ENCODE measurements at regions not wholly inside any gene's neighbourhood (a gene's known extent, or its start where the extent isn't known, plus 50 kb on each side); places are given as distances from the start of the nearest gene placed in this dataset.
A peak's percentile ranks its signal among the peaks of the same experiment; 100 is the strongest.
"Not testable (repeated sequence)": the region's sequence is repeated elsewhere in the genome, so short reads cannot be mapped to it uniquely, and the experiment has no call there.

DNA sequence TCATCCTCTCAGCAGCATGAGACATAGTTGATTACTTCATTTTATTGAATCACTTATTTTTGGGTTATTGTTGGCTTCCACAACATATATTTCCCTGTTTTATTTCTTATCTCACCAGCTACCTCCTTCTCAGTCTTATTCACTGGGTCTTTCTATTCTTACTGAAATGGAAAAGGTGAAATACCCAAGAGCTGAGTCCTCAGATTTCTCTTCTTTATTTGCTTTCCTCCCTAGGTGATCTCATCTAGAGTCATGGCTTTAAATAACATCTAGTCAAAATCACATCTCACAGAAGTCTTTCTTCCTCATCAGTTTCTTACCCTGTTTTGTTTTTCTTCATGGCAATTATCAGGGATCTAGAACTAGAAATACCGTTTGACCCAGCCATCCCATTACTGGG is 105.0 kb upstream of the RBBP8 start:
- peak in 2 of 3 donors; percentile 30 to 53 for DNase-seq

DNA sequence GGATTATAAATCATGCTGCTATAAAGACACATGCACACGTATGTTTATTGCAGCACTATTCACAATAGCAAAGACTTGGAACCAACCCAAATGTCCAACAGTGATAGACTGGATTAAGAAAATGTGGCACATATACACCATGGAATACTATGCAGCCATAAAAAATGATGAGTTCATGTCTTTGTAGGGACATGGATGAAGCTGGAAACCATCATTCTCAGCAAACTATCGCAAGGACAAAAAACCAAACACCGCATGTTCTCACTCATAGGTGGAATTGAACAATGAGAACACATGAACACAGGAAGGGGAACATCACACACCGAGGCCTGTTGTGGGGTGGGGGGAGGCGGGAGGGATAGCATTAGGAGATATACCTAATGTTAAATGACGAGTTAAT is 104.5 kb upstream of the RBBP8 start:
- DNase-seq = not testable (repeated sequence)

DNA sequence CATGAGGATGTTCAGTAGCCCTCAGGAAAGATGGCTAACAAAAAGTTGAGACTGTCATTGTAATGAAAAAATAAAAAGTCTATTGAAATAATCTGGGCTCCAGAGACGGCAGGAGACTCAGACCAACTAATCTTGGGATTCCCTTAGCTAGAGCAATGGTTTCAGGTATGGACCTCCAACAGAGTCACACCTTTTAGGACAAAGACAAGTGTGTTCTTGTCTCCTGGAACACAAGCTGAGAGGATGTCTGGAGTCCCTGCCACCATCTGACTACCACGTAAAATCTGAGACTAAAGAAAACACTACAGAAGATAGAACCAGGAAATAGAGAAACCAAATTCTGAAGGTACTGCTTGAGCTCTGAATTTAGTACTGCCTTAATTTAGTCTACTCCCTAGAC is 103.3 kb upstream of the RBBP8 start:
- DNase-seq = no peak

DNA sequence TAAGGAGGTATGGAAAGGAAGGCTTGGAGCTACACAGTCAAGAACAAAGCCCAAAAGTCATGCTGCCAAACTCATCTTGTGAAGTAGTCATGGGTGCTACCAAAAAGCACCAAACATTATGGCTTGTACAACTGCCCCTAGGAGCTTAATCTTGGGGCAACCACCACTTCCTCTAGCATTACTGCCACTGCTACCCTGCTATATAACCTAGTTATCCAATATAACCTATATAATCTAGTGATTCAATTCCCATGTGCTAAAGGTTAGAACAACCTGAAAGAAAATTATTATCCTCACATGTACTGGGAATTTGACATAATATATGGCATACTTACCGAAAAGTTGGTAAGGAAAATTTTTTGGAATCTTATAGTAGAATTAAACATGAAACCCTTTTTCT is 102.6 kb upstream of the RBBP8 start:
- DNase-seq = no peak

DNA sequence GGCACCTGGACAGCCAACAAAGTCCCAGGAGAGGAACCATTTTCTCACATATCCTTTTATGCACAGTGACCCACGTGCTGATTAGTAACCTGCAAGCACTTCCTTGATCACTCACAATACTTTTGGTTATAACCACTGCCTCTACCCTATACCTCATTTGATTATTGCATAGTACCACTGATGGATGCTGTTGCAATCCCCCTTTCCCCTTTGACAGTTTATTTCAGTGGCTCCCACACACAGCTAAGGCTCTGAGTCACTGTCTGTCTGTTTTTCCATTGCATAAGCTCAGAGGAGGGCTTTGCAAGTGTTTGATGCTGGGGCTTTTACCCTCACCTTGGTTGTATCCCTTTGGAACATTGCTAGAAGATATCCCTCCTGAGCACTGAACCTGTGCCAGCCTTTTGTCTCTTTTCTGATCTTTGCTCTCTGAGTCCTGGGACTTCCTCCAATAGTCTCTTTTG is 101.7 kb upstream of the RBBP8 start:
- DNase-seq = peak; percentile 66 to 75 (median 69)

DNA sequence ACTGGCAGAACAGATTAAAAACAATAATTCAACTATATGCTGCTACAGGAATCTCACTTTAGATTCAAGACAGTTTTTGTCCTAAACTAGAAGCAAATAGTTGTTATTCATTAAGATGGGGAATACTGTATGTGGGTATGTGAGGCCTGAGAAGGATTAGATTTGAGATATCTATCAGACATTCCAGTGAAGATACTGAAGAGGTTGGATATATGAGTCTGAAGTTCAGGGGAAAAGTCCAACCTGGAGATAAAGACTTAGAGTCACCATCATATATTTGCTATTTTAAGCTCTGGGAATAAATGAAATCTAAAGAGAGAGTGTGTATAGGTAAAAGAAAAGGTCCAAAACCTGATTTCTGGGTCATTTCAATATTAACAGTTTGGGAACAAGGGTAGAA is 96.2 kb upstream of the RBBP8 start:
- DNase-seq = no peak

DNA sequence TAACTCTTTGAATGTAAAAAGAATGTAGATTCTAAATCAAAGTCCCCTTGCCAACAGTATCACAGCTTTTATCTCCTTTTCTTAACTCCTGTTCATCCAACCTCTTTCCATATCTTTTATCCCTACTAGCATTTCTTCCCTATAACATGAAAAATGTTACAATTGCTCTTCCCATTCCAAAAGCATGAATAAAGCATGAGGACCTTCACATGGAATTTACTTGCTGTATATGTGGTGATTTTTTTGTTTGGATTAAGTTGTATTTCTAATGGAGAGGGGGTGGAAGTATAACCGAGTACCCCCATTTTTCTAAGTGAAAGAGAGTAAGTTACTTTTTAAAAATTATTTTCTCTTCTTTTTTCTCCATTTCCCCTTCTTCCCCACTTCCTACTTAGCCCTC is 94.9 kb upstream of the RBBP8 start:
- DNase-seq = no peak

DNA sequence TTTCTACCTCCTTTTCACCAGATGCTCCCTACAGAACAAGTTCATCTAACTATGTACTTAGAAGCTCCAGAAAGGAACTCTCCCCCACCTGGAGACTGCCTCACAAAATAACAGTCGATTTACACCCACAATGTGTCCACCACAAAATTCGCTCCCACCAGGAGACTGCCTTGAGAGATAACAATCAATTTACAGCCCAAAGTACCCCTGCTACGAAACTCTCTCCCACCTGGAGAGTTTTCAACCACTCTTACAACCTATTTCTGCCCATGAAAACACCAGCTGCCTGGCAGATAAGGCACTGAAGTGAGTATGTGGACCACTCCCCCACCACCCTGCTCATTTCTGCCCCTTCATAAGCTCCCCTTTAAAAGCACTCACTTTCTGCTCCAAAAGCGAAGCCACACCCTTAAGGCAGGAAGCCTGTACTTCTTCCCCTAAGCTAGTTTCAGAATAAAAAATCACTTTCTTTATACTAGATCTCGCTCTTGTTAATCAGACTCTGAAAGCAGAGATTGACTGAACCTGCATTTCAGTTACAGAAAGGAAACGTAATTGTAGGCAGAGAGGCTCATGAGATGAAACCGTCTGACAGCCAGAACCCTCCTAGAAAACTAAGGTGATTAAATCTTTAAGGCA is 94.4 kb upstream of the RBBP8 start:
- DNase-seq = no peak

DNA sequence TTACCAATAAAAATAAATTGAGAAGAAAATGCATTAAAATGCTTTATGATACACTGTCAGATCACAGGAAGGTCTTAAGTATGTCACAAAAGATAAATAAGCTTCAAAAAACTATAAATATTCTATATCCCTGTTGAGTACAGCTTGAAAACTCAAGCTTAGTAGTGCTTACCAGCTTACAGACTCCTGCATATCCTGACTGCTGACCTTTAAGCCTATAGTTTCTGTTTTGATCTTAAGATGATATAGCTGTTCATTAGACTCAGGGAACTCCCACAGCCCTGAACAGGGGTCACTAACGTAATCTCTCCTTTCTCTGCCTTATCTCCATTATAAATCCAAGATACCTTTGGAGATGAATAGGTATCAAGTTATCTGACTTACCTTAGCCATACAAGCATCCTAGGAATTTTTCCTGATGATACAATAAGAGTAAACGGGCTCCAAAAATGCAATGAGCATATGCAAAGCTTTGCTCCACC is 93.7 kb upstream of the RBBP8 start:
- DNase-seq = no peak

DNA sequence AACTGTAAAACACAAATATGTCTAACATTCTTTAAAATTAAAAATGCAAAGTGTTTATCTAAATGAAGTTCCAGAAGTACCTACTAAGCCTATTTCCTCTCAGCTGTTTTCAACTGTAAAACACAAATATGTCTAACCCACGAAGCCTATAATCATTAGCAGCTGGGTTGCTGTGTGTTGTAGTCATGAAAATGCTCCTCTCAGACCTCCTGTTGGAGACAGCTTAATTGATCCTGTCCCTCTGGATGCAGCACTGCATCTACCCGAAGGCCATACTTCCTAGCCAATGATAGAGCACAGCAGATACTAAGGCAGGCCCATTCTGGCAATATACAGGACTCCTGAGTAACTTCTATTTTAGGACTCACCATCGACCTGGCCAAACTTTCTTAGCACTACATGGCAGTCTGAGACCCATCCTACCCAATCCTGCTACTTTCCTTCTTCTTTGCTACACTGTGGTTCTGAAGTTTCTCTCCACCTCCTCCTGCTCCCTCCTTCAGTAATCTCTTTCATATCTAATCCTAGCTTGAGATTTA is 92.5 kb upstream of the RBBP8 start:
- no peak for DNase-seq

DNA sequence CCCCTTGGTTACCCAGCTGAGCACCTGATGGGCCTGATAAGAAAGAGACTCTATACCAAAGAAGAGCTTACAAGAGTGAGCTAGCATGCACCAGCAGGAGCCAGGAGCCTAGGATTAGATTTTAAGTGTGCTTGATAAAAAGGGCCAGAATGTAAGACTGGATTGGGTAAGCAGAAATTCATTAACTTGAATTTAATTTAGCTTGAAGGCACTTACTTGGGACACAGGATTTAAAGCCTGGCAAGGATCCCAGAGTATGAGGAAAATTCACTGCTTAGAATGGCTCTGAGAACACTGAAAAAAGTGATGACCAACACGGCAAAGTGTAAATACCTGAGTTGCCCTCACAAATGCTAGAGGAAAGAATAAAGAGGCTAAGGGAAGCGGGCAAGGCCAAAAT is 91.3 kb upstream of the RBBP8 start:
- no peak for DNase-seq

DNA sequence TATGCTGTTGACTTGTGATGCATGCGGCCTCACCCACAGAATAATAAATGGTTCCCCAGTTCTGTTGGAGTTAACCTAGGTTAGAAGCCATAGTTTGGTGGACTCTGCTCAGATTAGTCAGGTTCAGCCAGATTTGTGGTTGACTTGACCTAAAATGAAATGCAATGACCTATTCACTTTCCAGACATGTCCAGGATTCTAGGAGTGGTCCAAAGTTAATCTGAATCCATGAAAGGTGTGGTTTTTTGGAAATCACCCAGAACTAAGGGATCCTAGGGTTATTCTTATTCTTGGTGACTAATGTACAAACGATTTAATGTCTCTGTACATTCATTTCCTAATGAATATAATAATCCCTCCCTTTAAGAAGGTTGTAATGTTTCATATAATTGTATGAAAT is 88.9 kb upstream of the RBBP8 start:
- DNase-seq = no peak

DNA sequence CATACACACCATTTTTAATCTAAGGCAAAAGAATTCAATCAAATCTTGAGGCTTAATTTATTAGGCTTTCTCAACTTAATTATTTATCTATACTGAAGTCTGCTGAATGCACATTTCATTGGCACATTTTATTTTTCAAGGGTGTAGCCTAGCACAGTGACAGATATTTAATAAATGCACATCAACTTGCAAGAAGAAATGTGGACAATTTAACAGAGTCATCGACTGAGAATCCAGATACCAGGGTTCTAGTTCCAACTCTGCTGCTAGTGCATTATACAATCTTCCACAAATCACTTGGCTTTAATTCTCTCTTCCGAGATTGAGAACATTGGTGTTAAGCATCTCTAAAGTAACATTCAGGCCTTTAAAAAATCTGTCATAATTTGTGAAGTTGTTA is 88.5 kb upstream of the RBBP8 start:
- no peak for DNase-seq

DNA sequence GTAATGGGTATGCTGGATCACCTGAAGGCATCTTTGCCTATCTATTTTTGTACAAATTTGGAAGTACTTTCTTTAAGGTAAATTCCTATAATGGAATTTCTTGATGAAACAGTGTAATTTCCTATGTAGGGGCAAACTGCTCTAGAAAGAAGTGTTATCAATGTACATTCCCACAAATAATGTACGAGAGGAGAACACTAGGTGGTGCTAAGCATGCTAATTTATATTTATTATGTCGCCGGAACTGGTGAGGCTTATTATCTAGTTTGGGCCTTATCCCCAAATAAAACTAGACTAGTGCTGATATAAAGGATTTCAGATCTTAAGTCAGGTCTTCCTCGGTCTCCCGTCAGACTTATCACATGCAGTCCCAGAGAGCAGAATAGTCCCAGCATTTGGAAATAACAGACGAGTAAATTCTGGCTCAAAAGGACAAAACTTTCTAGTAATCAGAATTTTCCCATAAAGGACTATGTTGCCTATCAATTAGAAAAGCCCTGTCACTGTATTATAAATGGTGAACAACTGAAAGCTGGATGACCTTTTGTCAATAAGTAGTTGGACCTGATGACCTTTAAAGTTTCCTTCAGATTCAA is 86.9 kb upstream of the RBBP8 start:
- peak in 2 of 3 donors; percentile 10 to 23 for DNase-seq

DNA sequence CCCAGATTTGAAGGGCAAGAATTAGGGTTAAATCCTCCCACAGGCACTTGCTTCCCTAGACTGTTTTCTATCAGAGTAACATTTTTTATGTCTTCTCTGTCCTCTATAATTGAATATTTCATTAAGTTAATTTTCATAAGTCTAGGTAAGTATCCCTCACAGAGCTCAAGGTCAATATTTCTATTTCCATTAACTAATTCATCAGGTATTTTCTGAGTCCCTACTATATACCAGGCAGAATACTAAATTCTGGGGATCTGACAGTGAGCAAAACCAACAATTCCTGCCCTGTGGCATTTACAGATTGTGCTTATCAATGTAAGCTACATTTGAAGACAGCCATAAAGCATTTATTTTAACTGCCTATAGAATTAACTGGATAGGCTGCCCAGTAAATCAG is 86.4 kb upstream of the RBBP8 start:
- DNase-seq = no peak

DNA sequence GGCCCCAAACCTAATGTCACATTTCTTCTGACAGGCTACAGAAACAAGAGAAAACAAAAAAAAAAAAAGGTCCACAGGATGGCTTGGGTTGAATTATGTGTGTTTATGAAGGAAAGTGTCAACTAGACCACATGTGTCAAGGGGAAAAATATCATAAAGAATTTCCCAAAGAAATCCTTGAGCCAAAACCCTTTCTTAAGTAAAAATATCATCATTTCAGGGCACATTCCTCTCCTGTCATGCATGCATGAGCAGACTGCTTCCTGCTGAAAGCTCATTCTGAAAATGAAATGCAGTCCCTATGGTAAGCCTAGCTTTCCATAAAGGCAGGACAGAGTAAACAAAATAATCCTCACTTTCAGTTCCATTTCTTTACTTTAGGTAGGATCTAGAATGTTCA is 85.7 kb upstream of the RBBP8 start:
- no peak for DNase-seq

DNA sequence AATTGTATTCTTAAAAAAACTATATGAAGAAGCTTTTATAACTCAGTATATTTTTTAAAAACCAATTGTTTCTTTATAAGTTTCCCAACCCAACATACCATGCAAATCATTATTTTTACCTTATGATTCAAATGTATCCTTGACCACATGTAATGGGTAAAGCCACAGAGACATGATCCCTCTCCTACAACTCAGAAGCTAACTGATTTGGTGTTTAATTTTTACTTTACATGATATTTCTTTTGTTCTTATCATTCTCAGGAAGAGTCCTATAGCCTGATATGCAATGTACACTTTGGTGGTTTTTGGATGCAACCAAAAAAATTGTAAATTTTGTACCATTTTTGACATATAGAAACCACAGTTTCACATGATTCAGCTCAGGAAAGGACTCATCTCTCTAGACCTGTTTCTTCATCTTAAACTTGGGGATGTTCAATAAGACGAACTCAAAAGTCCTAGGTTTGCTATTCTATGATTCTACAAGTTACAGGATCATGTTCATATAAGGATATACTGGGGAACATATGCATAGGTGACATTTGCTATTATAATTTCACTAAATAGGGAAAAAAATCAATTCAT is 85.2 kb upstream of the RBBP8 start:
- no peak for DNase-seq

DNA sequence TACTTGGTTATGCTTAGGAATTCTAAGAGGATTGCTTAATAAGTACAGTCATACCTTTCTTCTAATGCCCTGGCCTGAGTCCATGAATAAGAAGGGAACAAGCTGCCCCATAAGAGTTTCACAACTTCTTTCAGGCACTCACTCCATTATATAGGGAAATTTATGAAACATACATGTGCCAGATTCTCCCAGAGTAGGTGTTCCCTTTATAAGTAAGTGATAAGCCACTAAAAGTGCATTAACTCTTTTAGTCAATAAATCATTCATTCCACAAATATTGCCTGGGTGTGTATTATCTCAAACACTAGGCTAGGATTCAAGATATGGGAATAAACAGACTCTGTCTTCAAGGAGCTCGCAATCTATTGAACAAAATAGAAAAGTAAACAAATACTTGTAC is 84.5 kb upstream of the RBBP8 start:
- DNase-seq = peak in 1 of 3 donors; percentile 8

DNA sequence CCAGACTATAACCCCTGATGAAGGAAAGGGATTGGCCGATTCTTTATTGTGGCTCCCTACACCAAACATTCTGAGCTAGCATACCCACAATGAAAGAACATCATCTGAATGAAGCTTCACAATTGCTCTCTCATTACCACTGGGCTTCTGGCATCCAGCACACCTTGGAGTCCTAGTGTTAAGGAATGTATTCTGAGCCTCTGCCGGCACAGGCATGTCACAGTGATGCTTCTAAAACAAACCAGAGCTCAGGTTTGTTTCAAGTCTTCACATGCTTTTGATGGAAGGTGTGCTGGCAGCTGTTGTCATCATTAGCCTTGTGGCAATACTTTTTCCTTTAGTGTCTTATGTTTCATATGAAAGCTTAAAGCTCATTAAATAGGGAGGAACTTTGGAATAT is 76.3 kb upstream of the RBBP8 start:
- DNase-seq = no peak

DNA sequence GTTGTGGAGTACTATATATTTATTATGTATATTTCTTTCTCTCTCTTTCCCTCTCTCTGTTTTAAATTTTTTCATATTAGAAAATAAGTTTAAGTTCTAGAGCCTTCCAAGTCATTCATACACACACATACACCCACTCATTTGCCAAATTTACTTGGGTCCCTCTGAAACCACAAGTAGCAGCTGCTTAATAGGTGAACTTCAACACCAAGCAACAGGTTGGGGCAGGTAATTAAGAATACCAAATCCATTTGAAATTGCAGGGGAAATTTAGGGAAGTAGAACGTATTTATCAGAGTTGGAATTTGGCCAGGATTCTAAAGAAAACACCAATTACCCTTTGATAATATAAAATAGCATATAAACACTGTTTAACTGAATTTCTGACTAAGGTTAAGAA is 75.0 kb upstream of the RBBP8 start:
- no peak for DNase-seq

DNA sequence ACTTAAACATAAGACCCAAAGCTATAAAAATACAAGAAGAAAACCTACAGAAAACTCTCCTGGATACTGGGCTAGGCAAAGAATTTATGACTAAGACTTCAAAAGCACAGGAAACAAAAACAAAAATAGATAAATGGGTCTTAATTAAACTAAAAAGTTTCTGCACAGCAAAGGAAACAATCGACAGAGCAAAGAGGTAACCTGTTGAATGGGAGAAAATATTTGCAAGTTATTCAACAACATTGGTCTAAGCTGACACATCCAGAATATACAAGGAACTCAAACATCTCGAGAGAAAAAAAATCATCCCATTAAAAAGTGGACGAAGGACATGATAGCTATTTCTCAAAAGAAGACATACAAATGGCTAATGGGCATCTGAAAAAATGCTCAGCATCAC is 72.3 kb upstream of the RBBP8 start:
- DNase-seq = no peak

DNA sequence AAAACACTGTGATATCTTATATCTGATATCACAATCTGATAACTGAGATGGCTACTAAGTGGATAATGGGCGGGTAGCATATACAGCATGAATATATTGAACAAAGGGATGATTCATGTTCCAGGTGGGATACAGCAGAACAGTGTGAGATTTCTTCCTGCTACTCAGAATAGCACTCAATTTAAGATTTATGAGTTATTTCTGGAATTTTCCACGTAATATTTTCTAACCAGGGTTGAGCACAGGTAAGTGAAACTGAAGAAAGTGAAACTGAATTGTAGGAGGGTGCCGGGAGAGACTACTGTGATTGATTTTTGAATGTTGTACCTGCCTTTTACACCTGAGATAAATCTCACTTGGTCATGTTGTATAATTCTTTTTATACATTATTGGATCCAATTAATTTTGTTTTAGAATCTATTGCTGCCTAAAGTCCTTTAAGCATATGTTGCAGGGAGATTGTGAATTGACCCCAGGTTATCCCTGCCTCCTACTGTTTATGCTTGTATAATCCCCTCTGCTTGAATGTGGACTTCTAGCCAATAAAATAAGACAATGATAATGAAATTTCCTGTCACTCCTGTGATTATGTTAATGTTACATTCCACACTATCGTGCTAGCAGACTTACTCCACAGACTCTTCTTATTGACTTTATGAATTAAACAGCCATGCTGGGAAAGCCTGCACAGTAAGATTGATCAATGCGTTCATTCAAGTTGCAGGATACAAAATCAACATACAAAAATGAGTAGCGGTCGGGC is 67.6 kb upstream of the RBBP8 start:
- DNase-seq = no peak

DNA sequence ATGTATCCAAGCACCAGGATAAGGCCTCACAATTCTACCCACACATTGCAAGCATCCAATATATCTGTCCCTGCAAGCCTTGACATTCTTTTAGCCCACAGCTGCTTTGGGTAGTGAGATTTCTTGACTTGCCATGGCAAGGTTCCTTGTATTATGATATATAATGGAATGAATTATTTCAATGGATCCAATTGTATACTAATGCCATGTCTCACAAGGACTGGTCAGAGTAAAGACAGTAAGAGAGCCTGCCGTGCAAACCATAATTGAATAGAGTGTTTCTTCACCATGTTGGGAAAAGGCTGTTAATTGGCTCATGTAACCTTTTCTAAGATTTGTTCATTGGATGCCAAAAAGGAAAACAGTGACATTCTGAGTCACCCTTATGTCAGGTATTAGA is 64.3 kb upstream of the RBBP8 start:
- DNase-seq = no peak
